ENCODE measurements at regions not wholly inside any gene's neighbourhood (a gene's known extent, or its start where the extent isn't known, plus 50 kb on each side); places are given as distances from the start of the nearest gene placed in this dataset.

GRCh38 chr5:125115195-125115525 lies 368.7 kb upstream of the ZNF608 start:
- no peaks in the 10 kb centered on the region for H3K4me1 Mint-ChIP-seq (ENCODE audit: low read depth)
- DNase-seq (ENCODE audit: low spot score): no peak
- intact Hi-C loops (cut with micrococcal nuclease): no loop called here

GRCh38 chr5:125117566-125117965 lies 371.1 kb upstream of the ZNF608 start:
- Mint-ChIP-seq H3K4me1 (ENCODE audit: low read depth) (no peaks in the 10 kb centered on the region), H3K27ac (no peak overlapping the region), H3K9me3 (peaks cover 10% of the 10 kb centered on the region), H3K36me3 (ENCODE audit: low read depth) (no peaks in the 10 kb centered on the region), H3K4me3 (no peak overlapping the region), H3K27me3 (ENCODE audit: insufficient read depth) (no peaks in the 10 kb centered on the region)
- DNase-seq (ENCODE audit: low spot score): no peak
- intact Hi-C loops (cut with micrococcal nuclease): no loop called here

More at GRCh38 chr5:125115195-125115525, 368.7 kb upstream of the ZNF608 start:
- H3K9me3 Mint-ChIP-seq: peaks cover 14% of the 10 kb centered on the region
- no peak overlapping the region for H3K4me3 Mint-ChIP-seq
- H3K27me3 Mint-ChIP-seq (ENCODE audit: insufficient read depth): no peaks in the 10 kb centered on the region
- no peaks in the 10 kb centered on the region for H3K36me3 Mint-ChIP-seq (ENCODE audit: low read depth)
- no peak overlapping the region for H3K27ac Mint-ChIP-seq

- Mint-ChIP-seq H3K9me3 (peaks cover 14% of the 10 kb centered on the region), H3K36me3 (ENCODE audit: low read depth) (no peaks in the 10 kb centered on the region), H3K27ac (no peak overlapping the region), H3K4me3 (no peak overlapping the region), H3K27me3 (ENCODE audit: insufficient read depth) (no peaks in the 10 kb centered on the region), H3K4me1 (ENCODE audit: low read depth) (no peaks in the 10 kb centered on the region)
- DNase-seq (ENCODE audit: low spot score): no peak
- intact Hi-C loops (cut with micrococcal nuclease): no loop called here
Measured at GRCh38 chr5:125120012-125120411, 373.6 kb upstream of the ZNF608 start.

DNA sequence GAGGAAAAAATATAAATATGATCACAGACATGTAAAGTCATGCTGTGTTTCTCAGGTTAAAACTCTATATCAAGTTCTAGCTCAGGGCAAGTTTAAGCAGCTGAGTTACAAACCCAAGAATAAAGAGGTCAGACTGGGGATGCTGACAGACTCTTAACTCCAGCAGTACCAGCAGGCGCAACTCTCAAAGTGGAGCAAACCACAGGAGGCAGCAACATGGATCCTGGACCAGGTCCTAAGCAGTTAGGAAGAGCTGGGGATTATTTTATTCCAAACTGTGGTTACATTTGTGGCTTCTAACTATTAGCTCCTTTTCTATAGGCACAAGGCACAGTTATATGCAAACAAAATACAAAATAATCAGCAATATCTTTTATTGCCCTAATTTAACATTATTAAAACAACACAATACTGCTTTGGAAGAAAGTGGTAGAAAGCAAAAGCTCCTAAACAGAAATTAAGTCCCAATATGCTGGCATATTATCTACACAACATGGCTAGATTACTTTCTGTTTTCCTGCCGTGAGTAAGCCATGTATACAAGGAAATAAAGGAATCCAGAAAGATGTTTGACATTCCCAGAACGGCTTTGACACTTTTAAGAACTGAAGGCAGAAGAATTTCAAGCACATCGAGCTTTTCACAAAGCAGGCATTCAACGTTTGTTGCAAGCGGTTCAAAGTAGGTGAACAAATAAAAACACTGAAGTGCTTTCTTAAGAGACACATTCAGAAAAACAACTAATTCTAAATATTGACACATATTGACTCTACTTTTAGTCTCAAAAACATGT lies 378.8 kb upstream of the ZNF608 start:
- H3K27ac Mint-ChIP-seq: no peak overlapping the region
- no peak for DNase-seq (ENCODE audit: low spot score)
- intact Hi-C loops (cut with micrococcal nuclease): no loop called here
- no peaks in the 10 kb centered on the region for H3K27me3 Mint-ChIP-seq (ENCODE audit: insufficient read depth)
- H3K4me3 Mint-ChIP-seq: no peak overlapping the region
- no peaks in the 10 kb centered on the region for H3K4me1 Mint-ChIP-seq (ENCODE audit: low read depth)
- H3K36me3 Mint-ChIP-seq (ENCODE audit: low read depth): no peaks in the 10 kb centered on the region
- H3K9me3 Mint-ChIP-seq: peaks cover 5% of the 10 kb centered on the region

GRCh38 chr5:125126050-125126449 lies 379.6 kb upstream of the ZNF608 start:
- no peak overlapping the region for H3K27ac Mint-ChIP-seq
- DNase-seq (ENCODE audit: low spot score): no peak
- no peaks in the 10 kb centered on the region for H3K36me3 Mint-ChIP-seq (ENCODE audit: low read depth)
- no peaks in the 10 kb centered on the region for H3K27me3 Mint-ChIP-seq (ENCODE audit: insufficient read depth)
- intact Hi-C loops (cut with micrococcal nuclease): no loop called here
- no peak overlapping the region for H3K4me3 Mint-ChIP-seq
- H3K9me3 Mint-ChIP-seq: peaks cover 5% of the 10 kb centered on the region
- H3K4me1 Mint-ChIP-seq (ENCODE audit: low read depth): no peaks in the 10 kb centered on the region

DNA sequence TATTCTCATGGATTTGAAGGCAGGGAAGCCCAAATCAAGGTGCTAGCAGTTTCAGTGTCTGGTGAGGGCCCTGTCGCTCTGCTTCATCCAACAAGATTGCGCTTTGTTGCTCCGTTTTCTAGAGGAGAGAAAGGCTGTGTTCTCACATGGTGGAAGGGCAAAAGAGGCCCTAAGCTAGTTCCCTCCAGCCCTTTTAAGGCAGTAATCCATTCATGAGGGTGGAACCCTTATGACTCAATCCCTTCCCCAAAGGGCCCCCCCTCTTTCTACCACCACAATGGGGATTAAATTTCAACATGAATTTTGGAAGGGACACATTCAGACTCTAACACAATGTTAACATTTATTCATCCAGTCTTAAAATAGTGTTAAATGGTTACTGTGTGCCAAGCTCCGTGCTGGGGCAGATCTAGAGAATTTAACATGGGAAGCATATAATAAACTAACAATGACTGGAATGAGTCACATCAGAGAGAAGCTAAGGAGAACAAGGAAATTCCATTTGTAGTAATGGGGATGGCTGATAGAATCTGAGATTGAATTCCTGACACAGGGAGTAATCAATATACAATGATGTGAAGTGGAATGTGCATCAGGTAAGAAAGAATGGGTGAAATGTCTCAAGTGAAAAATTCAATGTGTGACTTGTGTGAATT lies 382.8 kb upstream of the ZNF608 start:
- no peak overlapping the region for H3K27ac Mint-ChIP-seq

GRCh38 chr5:125130591-125130990 lies 384.2 kb upstream of the ZNF608 start:
- Mint-ChIP-seq H3K9me3 (no peaks in the 10 kb centered on the region), H3K27ac (no peak overlapping the region), H3K27me3 (ENCODE audit: insufficient read depth) (no peaks in the 10 kb centered on the region), H3K4me1 (ENCODE audit: low read depth) (no peaks in the 10 kb centered on the region), H3K36me3 (ENCODE audit: low read depth) (no peaks in the 10 kb centered on the region), H3K4me3 (no peak overlapping the region)
- no peak for DNase-seq (ENCODE audit: low spot score)
- intact Hi-C loops (cut with micrococcal nuclease): no loop called here

More for the DNA sequence above, 382.8 kb upstream of the ZNF608 start:
- DNase-seq (ENCODE audit: low spot score): no peak
- intact Hi-C loops (cut with micrococcal nuclease): no loop called here
- Mint-ChIP-seq H3K4me1 (ENCODE audit: low read depth) (no peaks in the 10 kb centered on the region), H3K9me3 (no peaks in the 10 kb centered on the region), H3K36me3 (ENCODE audit: low read depth) (no peaks in the 10 kb centered on the region), H3K4me3 (no peak overlapping the region), H3K27me3 (ENCODE audit: insufficient read depth) (no peaks in the 10 kb centered on the region)

- Mint-ChIP-seq H3K27ac (no peak overlapping the region), H3K4me1 (ENCODE audit: low read depth) (no peaks in the 10 kb centered on the region), H3K27me3 (ENCODE audit: insufficient read depth) (no peaks in the 10 kb centered on the region), H3K36me3 (ENCODE audit: low read depth) (no peaks in the 10 kb centered on the region), H3K9me3 (peaks cover 3% of the 10 kb centered on the region), H3K4me3 (no peak overlapping the region)
- intact Hi-C loops (cut with micrococcal nuclease): no loop called here
- DNase-seq (ENCODE audit: low spot score): no peak
Measured at GRCh38 chr5:125134216-125135081, 388.0 kb upstream of the ZNF608 start.

- Mint-ChIP-seq H3K36me3 (ENCODE audit: low read depth) (no peaks in the 10 kb centered on the region), H3K27me3 (ENCODE audit: insufficient read depth) (no peaks in the 10 kb centered on the region), H3K9me3 (peaks cover 3% of the 10 kb centered on the region), H3K4me3 (no peak overlapping the region), H3K27ac (no peak overlapping the region), H3K4me1 (ENCODE audit: low read depth) (no peaks in the 10 kb centered on the region)
- DNase-seq (ENCODE audit: low spot score): no peak
- intact Hi-C loops (cut with micrococcal nuclease): no loop called here
Measured at GRCh38 chr5:125137535-125137934, 391.1 kb upstream of the ZNF608 start.

DNA sequence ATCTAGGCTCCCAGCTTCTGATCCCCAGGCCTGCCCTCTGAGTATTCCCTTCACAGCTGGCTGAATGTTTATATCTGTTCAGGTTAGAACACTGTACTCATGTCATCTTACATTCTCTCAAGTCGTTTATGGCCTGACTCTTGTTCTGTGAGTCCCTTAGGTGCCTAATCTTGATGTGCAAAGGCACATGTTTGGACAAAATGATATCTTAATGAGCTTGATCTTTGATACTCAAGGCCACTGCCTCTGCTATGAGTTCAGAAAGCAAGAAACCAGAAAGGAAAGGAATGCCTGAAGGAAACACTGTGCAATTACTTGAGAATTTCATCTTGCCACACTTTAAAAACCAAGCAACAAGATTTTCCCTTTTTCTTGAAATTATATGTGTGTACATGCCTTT lies 391.8 kb upstream of the ZNF608 start:
- Mint-ChIP-seq H3K9me3 (peaks cover 3% of the 10 kb centered on the region), H3K4me1 (ENCODE audit: low read depth) (no peaks in the 10 kb centered on the region), H3K27me3 (ENCODE audit: insufficient read depth) (no peaks in the 10 kb centered on the region), H3K27ac (no peak overlapping the region), H3K4me3 (no peak overlapping the region), H3K36me3 (ENCODE audit: low read depth) (no peaks in the 10 kb centered on the region)
- DNase-seq (ENCODE audit: low spot score): no peak
- intact Hi-C loops (cut with micrococcal nuclease): no loop called here

- H3K27me3 Mint-ChIP-seq (ENCODE audit: insufficient read depth): no peaks in the 10 kb centered on the region
- no peaks in the 10 kb centered on the region for H3K36me3 Mint-ChIP-seq (ENCODE audit: low read depth)
- H3K4me1 Mint-ChIP-seq (ENCODE audit: low read depth): no peaks in the 10 kb centered on the region
- H3K27ac Mint-ChIP-seq: no peak overlapping the region
- H3K4me3 Mint-ChIP-seq: no peak overlapping the region
- DNase-seq (ENCODE audit: low spot score): no peak
- intact Hi-C loops (cut with micrococcal nuclease): no loop called here
- peaks cover 3% of the 10 kb centered on the region for H3K9me3 Mint-ChIP-seq
Measured at GRCh38 chr5:125139590-125139989, 393.2 kb upstream of the ZNF608 start.

DNA sequence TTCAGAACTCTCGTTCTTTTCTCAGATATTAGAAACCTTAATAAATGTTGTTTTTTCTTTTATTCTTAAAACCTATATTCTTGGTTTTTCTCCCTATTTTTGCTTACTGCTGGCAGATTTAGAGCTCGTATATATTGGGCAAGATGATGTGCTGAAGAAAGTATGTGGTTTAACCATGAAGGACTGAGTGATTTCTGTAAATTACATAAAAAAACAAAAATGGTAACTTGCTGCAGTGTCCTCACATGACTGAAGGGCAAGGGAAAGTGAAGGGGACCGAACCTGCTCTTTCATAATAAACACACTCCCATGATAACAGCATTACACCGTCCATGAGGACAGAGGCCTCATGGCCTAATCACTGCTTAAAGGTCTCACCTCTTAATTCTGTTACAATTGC lies 393.8 kb upstream of the ZNF608 start:
- Mint-ChIP-seq H3K36me3 (ENCODE audit: low read depth) (no peaks in the 10 kb centered on the region), H3K27me3 (ENCODE audit: insufficient read depth) (no peaks in the 10 kb centered on the region), H3K9me3 (peaks cover 3% of the 10 kb centered on the region), H3K27ac (no peak overlapping the region), H3K4me1 (ENCODE audit: low read depth) (no peaks in the 10 kb centered on the region), H3K4me3 (no peak overlapping the region)
- intact Hi-C loops (cut with micrococcal nuclease): no loop called here
- DNase-seq (ENCODE audit: low spot score): no peak

- Mint-ChIP-seq H3K27me3 (ENCODE audit: insufficient read depth) (no peaks in the 10 kb centered on the region), H3K27ac (no peak overlapping the region), H3K36me3 (ENCODE audit: low read depth) (no peaks in the 10 kb centered on the region), H3K4me3 (no peak overlapping the region), H3K4me1 (ENCODE audit: low read depth) (no peaks in the 10 kb centered on the region), H3K9me3 (peaks cover 3% of the 10 kb centered on the region)
- intact Hi-C loops (cut with micrococcal nuclease): no loop called here
- no peak for DNase-seq (ENCODE audit: low spot score)
Measured at GRCh38 chr5:125140855-125141254, 394.4 kb upstream of the ZNF608 start.

Data from activated T-helper 1 cell treated with anti-CD3 and anti-CD28 coated beads, Interleukin-12 subunit alpha, Interleukin-12 subunit beta, Interleukin-2, Interleukin-4 antibody, amounts not matched to agents 30 ng/mL and 10 ng/mL and 1 ng/mL, durations not matched to agents 14 hours and 24 hours and 36 hours (primary cell).